Trophoblast cell (in vitro differentiated cells and primary cell): ENCODE measurements at regions not wholly inside any gene's neighbourhood (a gene's known extent, or its start where the extent isn't known, plus 50 kb on each side); places are given as distances from the start of the nearest gene placed in this dataset.

Experiments
- DNase-seq, 2 donors: peaks; one replicate each; pipeline ENCODE4 v3.0.0-alpha.2; 2016
- H2AFZ ChIP-seq: 2 replicates; pipeline ENCODE4 v1.6.1; 2013; ENCODE audit warnings: low read length, moderate library complexity, mild to moderate bottlenecking; ENCODE audit not compliant: insufficient read depth, poor library complexity
- H2AK5ac ChIP-seq: 2 replicates; pipeline ENCODE4 v1.6.1; 2013; ENCODE audit warnings: mild to moderate bottlenecking, low read length
- H2BK120ac ChIP-seq: 2 replicates; pipeline ENCODE4 v1.6.1; 2013; ENCODE audit warnings: low read length, mild to moderate bottlenecking, moderate library complexity; ENCODE audit not compliant: insufficient read depth, poor library complexity
- H2BK12ac ChIP-seq: 2 replicates; pipeline ENCODE4 v1.6.1; 2013; ENCODE audit warnings: mild to moderate bottlenecking, low read length, moderate library complexity
- H2BK5ac ChIP-seq: 2 replicates; pipeline ENCODE4 v1.6.1; 2013; ENCODE audit warnings: low read length, low read depth, moderate library complexity, mild to moderate bottlenecking; ENCODE audit not compliant: poor library complexity
- H3K14ac ChIP-seq: 2 replicates; pipeline ENCODE4 v1.6.1; 2013; ENCODE audit warnings: mild to moderate bottlenecking, low read length
- H3K18ac ChIP-seq: 2 replicates; pipeline ENCODE4 v1.6.1; 2013; ENCODE audit warnings: mild to moderate bottlenecking, low read length
- H3K23ac ChIP-seq: 2 replicates; pipeline ENCODE4 v1.6.1; 2013; ENCODE audit warnings: low read length
- H3K27ac ChIP-seq: 2 replicates; pipeline ENCODE4 v1.5.1; 2013; ENCODE audit warnings: low read depth, mild to moderate bottlenecking, inconsistent platforms, low read length, moderate library complexity
- H3K27me3 ChIP-seq: 2 replicates; pipeline ENCODE4 v1.6.1; 2013; ENCODE audit warnings: inconsistent platforms, mild to moderate bottlenecking, low read length, moderate library complexity; ENCODE audit not compliant: insufficient read depth
- H3K36me3 ChIP-seq, 2 experiments: 1 replicate in 1 of 2; 2 replicates in 1 of 2; pipeline ENCODE4 v1.6.1; 2013; ENCODE audit warnings: low read length in 2 of 2, mild to moderate bottlenecking in 2 of 2, moderate library complexity in 1 of 2; ENCODE audit not compliant: insufficient read depth in 2 of 2, control insufficient read depth in 1 of 2
- H3K4ac ChIP-seq: 2 replicates; pipeline ENCODE4 v1.6.1; 2013; ENCODE audit warnings: low read depth, mild to moderate bottlenecking, low read length, moderate library complexity
- H3K4me1 ChIP-seq, 2 experiments: 1 replicate in 1 of 2; 2 replicates in 1 of 2; pipeline ENCODE4 v1.6.1; 2013; ENCODE audit warnings: low read length in 2 of 2, mild to moderate bottlenecking in 2 of 2, moderate library complexity in 1 of 2; ENCODE audit not compliant: insufficient read depth in 2 of 2, control insufficient read depth in 1 of 2
- H3K4me2 ChIP-seq: 2 replicates; pipeline ENCODE4 v1.6.1; 2013; ENCODE audit warnings: inconsistent platforms, mild to moderate bottlenecking, low read length, moderate library complexity
- H3K4me3 ChIP-seq: 2 replicates; pipeline ENCODE4 v1.5.1; 2013; ENCODE audit warnings: mild to moderate bottlenecking, low read depth, low read length, inconsistent platforms
- H3K79me1 ChIP-seq: one replicate; pipeline ENCODE4 v1.6.1; 2013; ENCODE audit warnings: low read length
- H3K79me2 ChIP-seq: 2 replicates; pipeline ENCODE4 v1.6.1; 2013; ENCODE audit warnings: low read length, mild to moderate bottlenecking; ENCODE audit not compliant: control insufficient read depth, insufficient read depth, poor library complexity
- H3K9ac ChIP-seq: 2 replicates; pipeline ENCODE4 v1.6.1; 2013; ENCODE audit warnings: mild to moderate bottlenecking, low read length
- H3K9me3 ChIP-seq: 2 replicates; pipeline ENCODE4 v1.6.1; 2013; ENCODE audit warnings: low read depth, mild to moderate bottlenecking, control low read depth, inconsistent platforms, low read length; ENCODE audit not compliant: insufficient read depth
- H4K12ac ChIP-seq: 2 replicates; pipeline ENCODE4 v1.6.1; 2013; ENCODE audit warnings: low read depth, mild to moderate bottlenecking, low read length, moderate library complexity
- H4K8ac ChIP-seq: 2 replicates; pipeline ENCODE4 v1.6.1; 2013; ENCODE audit warnings: low read depth, mild to moderate bottlenecking, low read length, moderate library complexity
- H4K91ac ChIP-seq: one replicate; pipeline ENCODE4 v1.6.1; 2013; ENCODE audit warnings: low read depth, mild to moderate bottlenecking, low read length, moderate library complexity
- WGBS: extraction: QIAGEN DNeasy Blood & Tissue Kit; methylation state at CpG from one replicate; pipeline ENCODE4 v1.1.7; 2013; ENCODE audit warnings: missing lambda C conversion rate; ENCODE audit not compliant: insufficient read length, insufficient coverage; ENCODE audit errors: extremely low coverage; 5-methylcytosine and 5-hydroxymethylcytosine counted together

- Histone ChIP-seq H2AK5ac (no peak overlapping the region), H3K79me2 (no peaks in the 10 kb centered on the region), H3K36me3 (no peaks in the 10 kb centered on the region), H2BK12ac (no peak overlapping the region), H2BK120ac (no peak overlapping the region), H3K27me3 (no peaks in the 10 kb centered on the region), H2AFZ (no peak overlapping the region), H3K4me2 (no peak overlapping the region), H4K12ac (no peak overlapping the region), H4K8ac (no peak overlapping the region), H3K4me1 (peaks cover 0 to 2% of the 10 kb centered on the region in 2 experiments), H2BK5ac (no peak overlapping the region), H3K79me1 (no peaks in the 10 kb centered on the region), H3K18ac (no peak overlapping the region), H3K9me3 (no peaks in the 10 kb centered on the region), H3K27ac (no peak overlapping the region), H3K4ac (no peak overlapping the region), H3K23ac (no peak overlapping the region), H3K14ac (no peak overlapping the region), H4K91ac (no peak overlapping the region), H3K9ac (no peak overlapping the region), H3K4me3 (no peak overlapping the region)
- no CpG with 5 or more reads among the region's 2 CpGs for WGBS
- no peak for DNase-seq
Measured at GRCh38 chr16:24427840-24428239, 111.5 kb upstream of the RBBP6 start.

GRCh38 chr16:24428756-24429155 is 110.6 kb upstream of the RBBP6 start:
- Histone ChIP-seq H3K23ac (no peak overlapping the region), H3K79me1 (no peaks in the 10 kb centered on the region), H3K36me3 (no peaks in the 10 kb centered on the region), H2BK12ac (no peak overlapping the region), H3K4me1 (peaks cover 0 to 2% of the 10 kb centered on the region in 2 experiments), H3K4me2 (no peak overlapping the region), H3K9ac (no peak overlapping the region), H3K4me3 (no peak overlapping the region), H3K27ac (no peak overlapping the region), H3K27me3 (no peaks in the 10 kb centered on the region), H3K4ac (no peak overlapping the region), H3K14ac (no peak overlapping the region), H2BK5ac (no peak overlapping the region), H2BK120ac (no peak overlapping the region), H3K79me2 (no peaks in the 10 kb centered on the region), H4K12ac (no peak overlapping the region), H3K9me3 (no peaks in the 10 kb centered on the region), H2AK5ac (no peak overlapping the region), H2AFZ (no peak overlapping the region), H4K8ac (no peak overlapping the region), H4K91ac (no peak overlapping the region), H3K18ac (no peak overlapping the region)
- no peak for DNase-seq
- no CpG with 5 or more reads among the region's 2 CpGs for WGBS

GRCh38 chr16:24430954-24431760 is 108.2 kb upstream of the RBBP6 start:
- no peaks in the 10 kb centered on the region for H3K9me3 ChIP-seq
- no peaks in the 10 kb centered on the region for H3K79me1 ChIP-seq
- no peak overlapping the region for H4K12ac ChIP-seq
- no peak overlapping the region for H4K8ac ChIP-seq
- no peak overlapping the region for H3K4ac ChIP-seq
- no peak overlapping the region for H3K23ac ChIP-seq
- no peak overlapping the region for H3K27ac ChIP-seq
- no CpG with 5 or more reads among the region's 6 CpGs for WGBS
- H3K36me3 ChIP-seq, result no peaks in the 10 kb centered on the region
- no peak overlapping the region for H2AK5ac ChIP-seq
- no peak overlapping the region for H2AFZ ChIP-seq
- H3K27me3 ChIP-seq, result no peaks in the 10 kb centered on the region
- H2BK120ac ChIP-seq, result no peak overlapping the region
- H3K4me2 ChIP-seq, result no peak overlapping the region
- no peak for DNase-seq
- no peaks in the 10 kb centered on the region for H3K79me2 ChIP-seq
- H4K91ac ChIP-seq, result no peak overlapping the region
- H3K4me3 ChIP-seq, result no peak overlapping the region
- H2BK12ac ChIP-seq, result no peak overlapping the region
- H3K9ac ChIP-seq, result no peak overlapping the region
- H2BK5ac ChIP-seq, result no peak overlapping the region
- H3K14ac ChIP-seq, result no peak overlapping the region
- H3K18ac ChIP-seq, result no peak overlapping the region
- peaks cover 0 to 2% of the 10 kb centered on the region in 2 experiments for H3K4me1 ChIP-seq

- Histone ChIP-seq H2AK5ac (no peak overlapping the region), H3K4me1 (peaks cover 0 to 2% of the 10 kb centered on the region in 2 experiments), H3K27ac (no peak overlapping the region), H3K79me1 (no peaks in the 10 kb centered on the region), H2BK120ac (no peak overlapping the region), H3K4me3 (no peak overlapping the region), H3K18ac (no peak overlapping the region), H3K9me3 (no peaks in the 10 kb centered on the region), H3K9ac (no peak overlapping the region), H2BK5ac (no peak overlapping the region), H2AFZ (no peak overlapping the region), H3K23ac (no peak overlapping the region), H2BK12ac (no peak overlapping the region), H3K4me2 (no peak overlapping the region), H3K27me3 (no peaks in the 10 kb centered on the region), H3K4ac (no peak overlapping the region), H3K14ac (no peak overlapping the region), H4K91ac (no peak overlapping the region), H3K36me3 (no peaks in the 10 kb centered on the region), H4K12ac (no peak overlapping the region), H3K79me2 (no peaks in the 10 kb centered on the region), H4K8ac (no peak overlapping the region)
- DNase-seq, result no peak
- no CpG with 5 or more reads among the region's 2 CpGs for WGBS
Measured at GRCh38 chr16:24433706-24434105, 105.7 kb upstream of the RBBP6 start.
